ENCODE measurements at regions not wholly inside any gene's neighbourhood (a gene's known extent, or its start where the extent isn't known, plus 50 kb on each side); places are given as distances from the start of the nearest gene placed in this dataset.

- Histone ChIP-seq H3K36me3 (no peaks in the 10 kb centered on the region), H3K9me3 (peaks cover 0 to 12% (median 0%) of the 10 kb centered on the region in 4 donors), H3K27me3 (no peaks in the 10 kb centered on the region), H3K27ac (no peak overlapping the region), H3K4me3 (no peak overlapping the region), H3K4me1 (no peaks in the 10 kb centered on the region)
- TF ChIP-seq POLR2A (IDR thresholded peaks at IDR 0.05), result no peak
- no peak for TF ChIP-seq CTCF (IDR thresholded peaks at IDR 0.05)
- TF ChIP-seq EP300 (IDR thresholded peaks at IDR 0.05), result no peak
- WGBS, 2 donors, result 73 to 87% methylated on average over 2 of the region's 2 CpGs
- no peak for DNase-seq (ENCODE audit: low spot score in 2 of 2)
These were observed 487.2 kb upstream of the HS6ST1 start for GRCh38 chr2:128805918-128806317.

- Histone ChIP-seq H3K36me3 (no peaks in the 10 kb centered on the region), H3K4me3 (no peak overlapping the region), H3K4me1 (no peaks in the 10 kb centered on the region), H3K9me3 (peaks cover 0 to 12% (median 0%) of the 10 kb centered on the region in 4 donors), H3K27ac (no peak overlapping the region), H3K27me3 (no peaks in the 10 kb centered on the region)
- DNase-seq (ENCODE audit: low spot score in 2 of 2), result no peak
- no peak for TF ChIP-seq EP300 (IDR thresholded peaks at IDR 0.05)
- no peak for TF ChIP-seq POLR2A (IDR thresholded peaks at IDR 0.05)
- TF ChIP-seq CTCF (IDR thresholded peaks at IDR 0.05), result no peak
- 97% methylated on average over 1 of the region's 1 CpG for WGBS, 2 donors
These were observed 488.6 kb upstream of the HS6ST1 start for GRCh38 chr2:128807317-128807716.

- Histone ChIP-seq H3K4me1 (no peaks in the 10 kb centered on the region), H3K36me3 (no peaks in the 10 kb centered on the region), H3K4me3 (no peak overlapping the region), H3K27ac (no peak overlapping the region), H3K9me3 (peaks cover 0 to 12% (median 0%) of the 10 kb centered on the region in 4 donors), H3K27me3 (no peaks in the 10 kb centered on the region)
- TF ChIP-seq POLR2A (IDR thresholded peaks at IDR 0.05) (no peak), CTCF (IDR thresholded peaks at IDR 0.05) (no peak)
- WGBS, 2 donors, result 85 to 92% methylated on average over 5 of the region's 5 CpGs
- DNase-seq (ENCODE audit: low spot score in 2 of 2), result no peak
These were observed 490.0 kb upstream of the HS6ST1 start for GRCh38 chr2:128808462-128809258.

- H3K4me3 ChIP-seq, result no peak overlapping the region
- no peaks in the 10 kb centered on the region for H3K27me3 ChIP-seq
- H3K27ac ChIP-seq, result no peak overlapping the region
- H3K9me3 ChIP-seq, result peaks cover 0 to 12% (median 0%) of the 10 kb centered on the region in 4 donors
- WGBS, 2 donors, result 73 to 100% methylated on average over 1 of the region's 1 CpG
- TF ChIP-seq POLR2A (IDR thresholded peaks at IDR 0.05), result no peak
- no peak for DNase-seq (ENCODE audit: low spot score in 2 of 2)
- no peaks in the 10 kb centered on the region for H3K4me1 ChIP-seq
- H3K36me3 ChIP-seq, result no peaks in the 10 kb centered on the region
These were observed 490.6 kb upstream of the HS6ST1 start for GRCh38 chr2:128809259-128809636.

GRCh38 chr2:128809880-128810279 is 491.2 kb upstream of the HS6ST1 start:
- 46 to 67% methylated on average over 3 of the region's 3 CpGs for WGBS, 2 donors
- no peak for DNase-seq (ENCODE audit: low spot score in 2 of 2)
- Histone ChIP-seq H3K27ac (no peak overlapping the region), H3K36me3 (no peaks in the 10 kb centered on the region), H3K4me3 (no peak overlapping the region), H3K27me3 (no peaks in the 10 kb centered on the region), H3K9me3 (peaks cover 0 to 12% (median 0%) of the 10 kb centered on the region in 4 donors), H3K4me1 (no peaks in the 10 kb centered on the region)
- TF ChIP-seq CTCF (IDR thresholded peaks at IDR 0.05), result no peak
- no peak for TF ChIP-seq EP300 (IDR thresholded peaks at IDR 0.05)
- no peak for TF ChIP-seq POLR2A (IDR thresholded peaks at IDR 0.05)
